SK-N-SH (cell line): ENCODE measurements at regions not wholly inside any gene's neighbourhood (a gene's known extent, or its start where the extent isn't known, plus 50 kb on each side); places are given as distances from the start of the nearest gene placed in this dataset.

Experiments used
- CTCF ChIP-seq: fragments of 200-600 bp; sonication (generic); IDR thresholded peaks from 2 replicates; pipeline ENCODE4 v1.6.1; 2017; ENCODE audit warnings: antibody characterized with exemption, mild to moderate bottlenecking, moderate library complexity
- EP300 ChIP-seq, 2 experiments: IDR thresholded peaks; 2 replicates each; pipeline versions ENCODE4 v1.4.0 to v1.6.1; 2012; ENCODE audit warnings: borderline replicate concordance in 1 of 2, low read depth in 1 of 2, low read length in 1 of 2
- NRF1 ChIP-seq: IDR thresholded peaks from 2 replicates; pipeline ENCODE4 v1.6.1; 2012; ENCODE audit warnings: low read depth, mild to moderate bottlenecking, low read length
- SMC3 ChIP-seq: IDR thresholded peaks from 2 replicates; pipeline ENCODE4 v1.6.1; 2012; ENCODE audit warnings: low read depth, low read length, improper control_type of control experiment
- TF ChIP-seq, protein P1 (sequence below): IDR thresholded peaks from 2 replicates; pipeline ENCODE4; 2012

GRCh38 chr13:60221581-60221980 is 57.9 kb upstream of the DIAPH3 start:
- TF ChIP-seq CTCF (no peak), NRF1 (no peak), EP300 (IDR thresholded peaks at IDR 0.05; ENCODE audit: borderline replicate concordance in 1 of 2, low read depth in 1 of 2, low read length in 1 of 2) (no peak), SMC3 (no peak)
- TF ChIP-seq, protein P1, sequence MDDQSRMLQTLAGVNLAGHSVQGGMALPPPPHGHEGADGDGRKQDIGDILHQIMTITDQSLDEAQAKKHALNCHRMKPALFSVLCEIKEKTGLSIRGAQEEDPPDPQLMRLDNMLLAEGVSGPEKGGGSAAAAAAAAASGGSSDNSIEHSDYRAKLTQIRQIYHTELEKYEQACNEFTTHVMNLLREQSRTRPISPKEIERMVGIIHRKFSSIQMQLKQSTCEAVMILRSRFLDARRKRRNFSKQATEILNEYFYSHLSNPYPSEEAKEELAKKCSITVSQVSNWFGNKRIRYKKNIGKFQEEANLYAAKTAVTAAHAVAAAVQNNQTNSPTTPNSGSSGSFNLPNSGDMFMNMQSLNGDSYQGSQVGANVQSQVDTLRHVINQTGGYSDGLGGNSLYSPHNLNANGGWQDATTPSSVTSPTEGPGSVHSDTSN, result no peak
